SK-N-SH (cell line): ENCODE measurements at regions not wholly inside any gene's neighbourhood (a gene's known extent, or its start where the extent isn't known, plus 50 kb on each side); places are given as distances from the start of the nearest gene placed in this dataset.

Source experiments
- CTCF ChIA-PET: fragments of 300-600, 350-600 bp; formaldehyde crosslinking; extraction: SDS; loops from one replicate; lab custom pipeline; 2021; lab: Yijun Ruan, JAX
- POLR2A ChIA-PET: fragments of 350-600 bp; sonication (Branson Sonifier 250); formaldehyde crosslinking; extraction: SDS; loops from one replicate; lab custom pipeline; 2020; ENCODE audit warnings: antibody characterized with exemption, inconsistent platforms; lab: Yijun Ruan, JAX
- DNase-seq: peaks from one replicate; pipeline ENCODE4 v3.0.0; 2012
- H2AFZ ChIP-seq: fragments of 200-600 bp; sonication (generic); 2 replicates; pipeline ENCODE4 v1.8.1; 2016; ENCODE audit warnings: antibody characterized with exemption, mild to moderate bottlenecking, low read depth
- H3F3A ChIP-seq: fragments of 200-600 bp; sonication (generic); replicated peaks from 2 replicates; pipeline ENCODE3; 2016; ENCODE audit warnings: antibody characterized with exemption, mild to moderate bottlenecking; ENCODE audit not compliant: insufficient read depth
- H3K27ac ChIP-seq, 2 experiments: fragments of 200-500 bp in 1 of 2; fragments of 200-600 bp in 1 of 2; sonication (Bioruptor generic) in 1 of 2; sonication (generic), shearing (Covaris generic) in 1 of 2; 2 replicates each; pipeline versions ENCODE4 v1.5.1 to v1.6.1; 2014 to 2016; ENCODE audit warnings: low read depth in 2 of 2, inconsistent platforms in 1 of 2, low read length in 1 of 2, mild to moderate bottlenecking in 1 of 2, mixed read lengths in 1 of 2
- H3K27me3 ChIP-seq: fragments of 200-600 bp; sonication (generic), shearing (Covaris generic); 2 replicates; pipeline ENCODE4 v1.6.1; 2016; ENCODE audit warnings: mixed run types; ENCODE audit not compliant: insufficient read depth
- H3K36me3 ChIP-seq, 2 experiments: fragments of 200-500 bp in 1 of 2; fragments of 200-600 bp in 1 of 2; sonication (Bioruptor generic) in 1 of 2; sonication (generic) in 1 of 2; replicated peaks in 1 of 2; 2 replicates each; pipeline versions ENCODE3 to v1.5.1; 2014 to 2016; ENCODE audit warnings: low read length in 1 of 2, mild to moderate bottlenecking in 1 of 2; ENCODE audit not compliant: insufficient read depth in 2 of 2, control insufficient read depth in 1 of 2
- H3K4me1 ChIP-seq, 2 experiments: fragments of 200-500 bp in 1 of 2; fragments of 200-600 bp in 1 of 2; sonication (Bioruptor generic) in 1 of 2; sonication (generic), shearing (Covaris generic) in 1 of 2; 2 replicates each; pipeline versions ENCODE4 v1.5.1 to v1.6.1; 2014 to 2016; ENCODE audit warnings: low read depth in 1 of 2, low read length in 1 of 2, mixed run types in 1 of 2; ENCODE audit not compliant: insufficient read depth in 2 of 2, control insufficient read depth in 1 of 2
- H3K4me2 ChIP-seq: fragments of 200-600 bp; sonication (generic), shearing (Covaris generic); 2 replicates; pipeline ENCODE4 v1.6.1; 2017; ENCODE audit warnings: mixed run types
- H3K4me3 ChIP-seq, 2 experiments: fragments of 200-500 bp in 1 of 2; fragments of 200-600 bp in 1 of 2; sonication (Bioruptor generic) in 1 of 2; sonication (generic), shearing (Covaris generic) in 1 of 2; 2 replicates each; pipeline versions ENCODE4 v1.5.1 to v1.8.1; 2014 to 2016; ENCODE audit warnings: low read depth in 2 of 2, inconsistent platforms in 1 of 2, low read length in 1 of 2, mild to moderate bottlenecking in 1 of 2, mixed read lengths in 1 of 2, moderate library complexity in 1 of 2
- H3K79me2 ChIP-seq: fragments of 200-600 bp; sonication (generic); 2 replicates; pipeline ENCODE4 v1.8.1; 2017; ENCODE audit warnings: mild to moderate bottlenecking; ENCODE audit not compliant: insufficient read depth
- H3K9ac ChIP-seq: fragments of 200-600 bp; sonication (generic); 2 replicates; pipeline ENCODE4 v1.6.1; 2017; ENCODE audit warnings: mixed run types
- H3K9me2 ChIP-seq: fragments of 200-600 bp; sonication (generic); 2 replicates; pipeline ENCODE4 v1.6.1; 2017; ENCODE audit warnings: mixed run types
- H3K9me3 ChIP-seq: fragments of 200-600 bp; sonication (generic); 2 replicates; pipeline ENCODE4 v1.6.1; 2017; ENCODE audit warnings: mixed run types, mild to moderate bottlenecking, moderate library complexity
- H4K20me1 ChIP-seq: fragments of 200-600 bp; sonication (generic); 2 replicates; pipeline ENCODE4 v1.6.1; 2017; ENCODE audit warnings: mild to moderate bottlenecking, mixed run types; ENCODE audit not compliant: insufficient read depth
- ELF1 ChIP-seq: IDR thresholded peaks from 2 replicates; pipeline ENCODE4 v1.4.0; 2012
- FOXJ3 ChIP-seq: sonication (generic); formaldehyde crosslinking; IDR thresholded peaks from 2 replicates; pipeline ENCODE4 v1.5.1; 2020; ENCODE audit warnings: mild to moderate bottlenecking, missing genetic modification reagents
- GABPA ChIP-seq: IDR thresholded peaks from 2 replicates; pipeline ENCODE4 v1.4.0; 2012; ENCODE audit warnings: low read depth, mild to moderate bottlenecking
- GATA2 ChIP-seq: sonication (generic); formaldehyde crosslinking; IDR thresholded peaks from 2 replicates; pipeline ENCODE4 v1.5.0; 2020; ENCODE audit warnings: mild to moderate bottlenecking, missing genetic modification reagents
- IRF3 ChIP-seq: fragments of 150-350 bp; IDR thresholded peaks from 2 replicates; pipeline ENCODE4 v1.6.1; 2016; ENCODE audit warnings: mild to moderate bottlenecking, low read depth, low read length
- NFIC ChIP-seq: IDR thresholded peaks from 2 replicates; pipeline ENCODE4 v1.4.0; 2012; ENCODE audit warnings: borderline replicate concordance
- POLR2AphosphoS5 ChIP-seq: IDR thresholded peaks from 2 replicates; pipeline ENCODE4 v1.6.1; 2012; ENCODE audit warnings: low read depth, low read length
- RFX5 ChIP-seq: IDR thresholded peaks from 2 replicates; pipeline ENCODE4 v1.6.1; 2012; ENCODE audit warnings: mild to moderate bottlenecking, improper control_type of control experiment, low read length
- SIN3A ChIP-seq: IDR thresholded peaks from 2 replicates; pipeline ENCODE4 v1.6.1; 2012; ENCODE audit warnings: low read depth, mild to moderate bottlenecking, low read length, moderate library complexity, borderline replicate concordance
- USF1 ChIP-seq: IDR thresholded peaks from 2 replicates; pipeline ENCODE4 v1.4.0; 2012; ENCODE audit warnings: low read depth, borderline replicate concordance
- YY1 ChIP-seq: IDR thresholded peaks from 2 replicates; pipeline ENCODE4 v1.4.0; 2012; ENCODE audit warnings: low read depth, mild to moderate bottlenecking
- WGBS: methylation state at CpG from one replicate; pipeline ENCODE4 v1.1.6; 2017; ENCODE audit warnings: low lambda C conversion rate; 5-methylcytosine and 5-hydroxymethylcytosine counted together
- TF ChIP-seq, protein P1 (sequence below): IDR thresholded peaks from 2 replicates; pipeline ENCODE4; 2012

DNA sequence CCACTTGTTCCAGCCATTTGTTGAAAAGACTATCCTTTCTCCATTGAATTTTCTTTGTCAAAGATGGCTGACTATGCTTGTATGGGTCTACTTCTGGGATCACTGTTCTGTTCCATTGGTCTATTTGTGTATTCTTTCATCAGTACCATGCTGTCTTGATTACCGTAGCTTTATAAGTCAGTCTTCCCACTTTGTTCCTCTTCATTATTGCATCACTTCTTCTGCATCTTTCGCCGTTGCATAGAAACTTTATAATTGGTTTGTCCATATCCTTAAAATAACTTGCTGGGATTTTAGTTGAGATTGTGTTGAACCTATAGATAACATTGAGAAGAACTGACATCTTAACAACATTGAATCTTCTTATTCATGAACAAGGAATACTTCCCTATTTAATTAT is 598.8 kb downstream of the TBC1D22A start:
- no peak overlapping the region for H3K4me2 ChIP-seq
- H3K27ac ChIP-seq = no peak overlapping the region
- H3K27me3 ChIP-seq = no peaks in the 10 kb centered on the region; the same call in 1 of the 2 replicates
- no peaks in the 10 kb centered on the region for H3F3A ChIP-seq
- H3K79me2 ChIP-seq = no peaks in the 10 kb centered on the region
- H3K4me1 ChIP-seq = no peaks in the 10 kb centered on the region
- ChIA-PET CTCF (no interaction called here), POLR2A (no interaction called here)
- H3K9me2 ChIP-seq = no peaks in the 10 kb centered on the region; the same call in 1 of the 2 replicates
- no peaks in the 10 kb centered on the region for H4K20me1 ChIP-seq
- no peak overlapping the region for H3K9ac ChIP-seq
- no peak for DNase-seq
- no peaks in the 10 kb centered on the region for H3K9me3 ChIP-seq
- 22% methylated on average over 3 of the region's 3 CpGs for WGBS
- H3K36me3 ChIP-seq = no peaks in the 10 kb centered on the region
- H2AFZ ChIP-seq = no peak overlapping the region
- no peak for TF ChIP-seq RFX5
- TF ChIP-seq FOXJ3 (CRISPR knock-in tag) = no peak
- TF ChIP-seq SIN3A = no peak
- TF ChIP-seq GABPA = no peak
- no peak for TF ChIP-seq NFIC
- TF ChIP-seq, protein P1, sequence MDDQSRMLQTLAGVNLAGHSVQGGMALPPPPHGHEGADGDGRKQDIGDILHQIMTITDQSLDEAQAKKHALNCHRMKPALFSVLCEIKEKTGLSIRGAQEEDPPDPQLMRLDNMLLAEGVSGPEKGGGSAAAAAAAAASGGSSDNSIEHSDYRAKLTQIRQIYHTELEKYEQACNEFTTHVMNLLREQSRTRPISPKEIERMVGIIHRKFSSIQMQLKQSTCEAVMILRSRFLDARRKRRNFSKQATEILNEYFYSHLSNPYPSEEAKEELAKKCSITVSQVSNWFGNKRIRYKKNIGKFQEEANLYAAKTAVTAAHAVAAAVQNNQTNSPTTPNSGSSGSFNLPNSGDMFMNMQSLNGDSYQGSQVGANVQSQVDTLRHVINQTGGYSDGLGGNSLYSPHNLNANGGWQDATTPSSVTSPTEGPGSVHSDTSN = no peak
- TF ChIP-seq IRF3 = no peak
- TF ChIP-seq YY1 = no peak
- no peak overlapping the region for H3K4me3 ChIP-seq

DNA sequence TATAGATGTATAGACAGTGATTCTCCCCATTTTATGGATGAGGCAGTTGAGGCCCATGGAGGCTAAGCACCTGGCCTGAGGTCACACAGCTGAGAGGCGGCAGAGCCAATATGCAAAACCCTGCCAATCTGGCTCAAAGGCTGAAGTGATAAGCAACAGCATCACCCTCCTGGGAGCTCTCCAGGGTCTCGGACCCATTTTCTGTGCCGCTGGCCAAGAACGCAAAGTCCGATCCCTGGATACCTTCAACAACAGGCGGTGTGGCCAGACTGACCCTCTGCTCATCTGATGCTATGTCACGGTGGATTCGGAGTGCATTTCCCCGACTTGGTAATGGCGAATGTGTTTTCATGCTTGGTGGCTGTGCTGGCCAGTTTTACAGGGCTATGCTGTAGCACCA is 595.0 kb downstream of the TBC1D22A start:
- no peaks in the 10 kb centered on the region for H3K4me1 ChIP-seq
- 67% methylated on average over 2 of the region's 10 CpGs for WGBS

More for the DNA sequence above, 595.0 kb downstream of the TBC1D22A start:
- Histone ChIP-seq H3K27ac (no peak overlapping the region), H2AFZ (no peak overlapping the region), H3K9me3 (no peaks in the 10 kb centered on the region), H3K9ac (no peak overlapping the region), H3K9me2 (no peaks in the 10 kb centered on the region; the same call in 1 of the 2 replicates), H3K36me3 (no peaks in the 10 kb centered on the region), H3K79me2 (no peaks in the 10 kb centered on the region), H3K27me3 (no peaks in the 10 kb centered on the region; the same call in 1 of the 2 replicates), H4K20me1 (no peaks in the 10 kb centered on the region), H3K4me3 (no peak overlapping the region), H3K4me2 (no peak overlapping the region), H3F3A (no peaks in the 10 kb centered on the region)
- DNase-seq = no peak
- ChIA-PET POLR2A (no interaction called here), CTCF (no interaction called here)
- TF ChIP-seq ELF1 = no peak
- TF ChIP-seq SIN3A = no peak
- TF ChIP-seq USF1 = no peak
- no peak for TF ChIP-seq POLR2AphosphoS5
- TF ChIP-seq GATA2 = no peak
- TF ChIP-seq FOXJ3 (CRISPR knock-in tag) = no peak
